ENCODE measurements at regions not wholly inside any gene's neighbourhood (a gene's known extent, or its start where the extent isn't known, plus 50 kb on each side); places are given as distances from the start of the nearest gene placed in this dataset.

- Histone ChIP-seq H3K4me1 (ENCODE audit: control insufficient read depth in 4 of 4, insufficient read depth in 4 of 4, low read length in 3 of 4) (no peaks in the 10 kb centered on the region), H3K27me3 (ENCODE audit: control insufficient read depth in 4 of 4, insufficient read depth in 4 of 4, low read length in 3 of 4) (no peaks in the 10 kb centered on the region), H3K36me3 (ENCODE audit: control insufficient read depth in 4 of 4, insufficient read depth in 3 of 4, low read depth in 1 of 4, low read length in 3 of 4) (no peaks in the 10 kb centered on the region), H3K4me3 (ENCODE audit: low read depth in 1 of 3, low read length in 3 of 3) (no peak overlapping the region), H3K27ac (ENCODE audit: low read depth in 1 of 2, low read length in 2 of 2) (no peak overlapping the region), H3K9me3 (ENCODE audit: control insufficient read depth in 4 of 4, low read length in 3 of 4) (peaks cover 4 to 13% (median 5%) of the 10 kb centered on the region in 4 donors), H3K9ac (ENCODE audit: low read depth in 1 of 2, low read length in 2 of 2) (no peak overlapping the region)
- TF ChIP-seq MAX (IDR thresholded peaks at IDR 0.05) = no peak
- no peak for TF ChIP-seq RXRA (IDR thresholded peaks at IDR 0.05)
- TF ChIP-seq EGR1 (IDR thresholded peaks at IDR 0.05; ENCODE audit: low read depth in 2 of 2) = no peak
- no peak for TF ChIP-seq TAF1 (conservative IDR thresholded peaks at IDR 0.05)
- TF ChIP-seq SP1 (IDR thresholded peaks at IDR 0.05) = no peak
- TF ChIP-seq GABPA (IDR thresholded peaks at IDR 0.05 in 1 of 2, conservative IDR thresholded peaks at IDR 0.05 in 1 of 2) = no peak
- no peak for TF ChIP-seq RAD21 (IDR thresholded peaks at IDR 0.05)
- no peak for TF ChIP-seq YY1 (IDR thresholded peaks at IDR 0.05)
- TF ChIP-seq FOXA2 (IDR thresholded peaks at IDR 0.05) = no peak
- no peak for TF ChIP-seq JUND (IDR thresholded peaks at IDR 0.05)
- no peak for TF ChIP-seq NR2F2 (IDR thresholded peaks at IDR 0.05)
- TF ChIP-seq HNF4G (IDR thresholded peaks at IDR 0.05) = no peak
- TF ChIP-seq, protein P1, sequence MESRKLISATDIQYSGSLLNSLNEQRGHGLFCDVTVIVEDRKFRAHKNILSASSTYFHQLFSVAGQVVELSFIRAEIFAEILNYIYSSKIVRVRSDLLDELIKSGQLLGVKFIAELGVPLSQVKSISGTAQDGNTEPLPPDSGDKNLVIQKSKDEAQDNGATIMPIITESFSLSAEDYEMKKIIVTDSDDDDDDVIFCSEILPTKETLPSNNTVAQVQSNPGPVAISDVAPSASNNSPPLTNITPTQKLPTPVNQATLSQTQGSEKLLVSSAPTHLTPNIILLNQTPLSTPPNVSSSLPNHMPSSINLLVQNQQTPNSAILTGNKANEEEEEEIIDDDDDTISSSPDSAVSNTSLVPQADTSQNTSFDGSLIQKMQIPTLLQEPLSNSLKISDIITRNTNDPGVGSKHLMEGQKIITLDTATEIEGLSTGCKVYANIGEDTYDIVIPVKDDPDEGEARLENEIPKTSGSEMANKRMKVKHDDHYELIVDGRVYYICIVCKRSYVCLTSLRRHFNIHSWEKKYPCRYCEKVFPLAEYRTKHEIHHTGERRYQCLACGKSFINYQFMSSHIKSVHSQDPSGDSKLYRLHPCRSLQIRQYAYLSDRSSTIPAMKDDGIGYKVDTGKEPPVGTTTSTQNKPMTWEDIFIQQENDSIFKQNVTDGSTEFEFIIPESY (IDR thresholded peaks at IDR 0.05) = no peak
- TF ChIP-seq, protein P2, sequence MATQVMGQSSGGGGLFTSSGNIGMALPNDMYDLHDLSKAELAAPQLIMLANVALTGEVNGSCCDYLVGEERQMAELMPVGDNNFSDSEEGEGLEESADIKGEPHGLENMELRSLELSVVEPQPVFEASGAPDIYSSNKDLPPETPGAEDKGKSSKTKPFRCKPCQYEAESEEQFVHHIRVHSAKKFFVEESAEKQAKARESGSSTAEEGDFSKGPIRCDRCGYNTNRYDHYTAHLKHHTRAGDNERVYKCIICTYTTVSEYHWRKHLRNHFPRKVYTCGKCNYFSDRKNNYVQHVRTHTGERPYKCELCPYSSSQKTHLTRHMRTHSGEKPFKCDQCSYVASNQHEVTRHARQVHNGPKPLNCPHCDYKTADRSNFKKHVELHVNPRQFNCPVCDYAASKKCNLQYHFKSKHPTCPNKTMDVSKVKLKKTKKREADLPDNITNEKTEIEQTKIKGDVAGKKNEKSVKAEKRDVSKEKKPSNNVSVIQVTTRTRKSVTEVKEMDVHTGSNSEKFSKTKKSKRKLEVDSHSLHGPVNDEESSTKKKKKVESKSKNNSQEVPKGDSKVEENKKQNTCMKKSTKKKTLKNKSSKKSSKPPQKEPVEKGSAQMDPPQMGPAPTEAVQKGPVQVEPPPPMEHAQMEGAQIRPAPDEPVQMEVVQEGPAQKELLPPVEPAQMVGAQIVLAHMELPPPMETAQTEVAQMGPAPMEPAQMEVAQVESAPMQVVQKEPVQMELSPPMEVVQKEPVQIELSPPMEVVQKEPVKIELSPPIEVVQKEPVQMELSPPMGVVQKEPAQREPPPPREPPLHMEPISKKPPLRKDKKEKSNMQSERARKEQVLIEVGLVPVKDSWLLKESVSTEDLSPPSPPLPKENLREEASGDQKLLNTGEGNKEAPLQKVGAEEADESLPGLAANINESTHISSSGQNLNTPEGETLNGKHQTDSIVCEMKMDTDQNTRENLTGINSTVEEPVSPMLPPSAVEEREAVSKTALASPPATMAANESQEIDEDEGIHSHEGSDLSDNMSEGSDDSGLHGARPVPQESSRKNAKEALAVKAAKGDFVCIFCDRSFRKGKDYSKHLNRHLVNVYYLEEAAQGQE (IDR thresholded peaks at IDR 0.05) = no peak
- no peak for DNase-seq (ENCODE audit: low spot score)
- 23% methylated on average over 2 of the region's 2 CpGs for WGBS
These were observed 405.5 kb downstream of the ANKRD7 start for GRCh38 chr7:118629898-118630438.

DNA sequence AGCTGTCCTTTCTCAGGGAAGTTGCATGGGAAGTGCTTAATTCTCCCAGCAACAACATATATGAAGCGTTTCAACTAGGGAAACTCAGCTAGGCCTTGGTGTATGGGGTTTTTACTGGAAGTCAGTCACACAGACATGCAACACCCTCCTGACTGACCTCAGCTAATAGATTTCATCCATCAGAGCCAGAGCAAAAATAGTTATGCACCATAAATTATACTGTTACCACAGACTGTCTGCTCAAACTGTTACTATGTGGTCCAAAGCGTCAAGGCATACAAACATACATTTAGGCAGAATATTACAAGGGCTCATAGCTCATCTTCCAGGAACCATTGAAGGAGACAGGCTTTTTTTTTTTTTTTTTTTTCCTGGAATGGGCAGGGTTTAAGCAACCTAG, 417.9 kb downstream of the ANKRD7 start:
- H3K36me3 ChIP-seq (ENCODE audit: control insufficient read depth in 4 of 4, insufficient read depth in 3 of 4, low read depth in 1 of 4, low read length in 3 of 4) = no peaks in the 10 kb centered on the region
- 71% methylated on average over 2 of the region's 2 CpGs for WGBS
- no peak for DNase-seq (ENCODE audit: low spot score)
- H3K9me3 ChIP-seq (ENCODE audit: control insufficient read depth in 4 of 4, low read length in 3 of 4) = no peaks in the 10 kb centered on the region
- H3K4me1 ChIP-seq (ENCODE audit: control insufficient read depth in 4 of 4, insufficient read depth in 4 of 4, low read length in 3 of 4) = no peaks in the 10 kb centered on the region
- no peaks in the 10 kb centered on the region for H3K27me3 ChIP-seq (ENCODE audit: control insufficient read depth in 4 of 4, insufficient read depth in 4 of 4, low read length in 3 of 4)
- TF ChIP-seq, protein P1 (IDR thresholded peaks at IDR 0.05) = no peak
- TF ChIP-seq, protein P2 (IDR thresholded peaks at IDR 0.05) = no peak
- TF ChIP-seq JUND (IDR thresholded peaks at IDR 0.05) = no peak
- TF ChIP-seq SP1 (IDR thresholded peaks at IDR 0.05) = no peak
- TF ChIP-seq MAX (IDR thresholded peaks at IDR 0.05) = no peak
- no peak for TF ChIP-seq RAD21 (IDR thresholded peaks at IDR 0.05)
- TF ChIP-seq EGR1 (IDR thresholded peaks at IDR 0.05; ENCODE audit: low read depth in 2 of 2) = no peak
- no peak for TF ChIP-seq RXRA (IDR thresholded peaks at IDR 0.05)
- TF ChIP-seq, protein P3, sequence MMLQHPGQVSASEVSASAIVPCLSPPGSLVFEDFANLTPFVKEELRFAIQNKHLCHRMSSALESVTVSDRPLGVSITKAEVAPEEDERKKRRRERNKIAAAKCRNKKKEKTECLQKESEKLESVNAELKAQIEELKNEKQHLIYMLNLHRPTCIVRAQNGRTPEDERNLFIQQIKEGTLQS (IDR thresholded peaks at IDR 0.05) = no peak
- TF ChIP-seq YY1 (IDR thresholded peaks at IDR 0.05) = no peak
- no peak for TF ChIP-seq GABPA (IDR thresholded peaks at IDR 0.05 in 1 of 2, conservative IDR thresholded peaks at IDR 0.05 in 1 of 2)
- no peak overlapping the region for H3K27ac ChIP-seq (ENCODE audit: low read depth in 1 of 2, low read length in 2 of 2)
- no peak overlapping the region for H3K4me3 ChIP-seq (ENCODE audit: low read depth in 1 of 3, low read length in 3 of 3)
- H3K9ac ChIP-seq (ENCODE audit: low read depth in 1 of 2, low read length in 2 of 2) = no peak overlapping the region

Data from liver (tissue), 7 donors.